Gastroesophageal sphincter (tissue), 3 donors: ENCODE measurements at regions not wholly inside any gene's neighbourhood (a gene's known extent, or its start where the extent isn't known, plus 50 kb on each side); places are given as distances from the start of the nearest gene placed in this dataset.
"Not testable (repeated sequence)": the region's sequence is repeated elsewhere in the genome, so short reads cannot be mapped to it uniquely, and the experiment has no call there.

Experiments used
- CTCF ChIP-seq, 4 experiments: fragments of 200-600 bp in 2 of 4; fragments of 450-650 bp in 2 of 4; sonication (generic) in 1 of 4; IDR thresholded peaks; one replicate each; pipeline ENCODE4 v1.5.1; 2017 to 2019; ENCODE audit warnings: antibody characterized with exemption in 4 of 4, mild to moderate bottlenecking in 2 of 4, moderate library complexity in 2 of 4
- EP300 ChIP-seq: sonication (generic); formaldehyde crosslinking; IDR thresholded peaks from one replicate; pipeline ENCODE4 v1.6.1; 2017; ENCODE audit warnings: antibody characterized with exemption, mild to moderate bottlenecking
- POLR2A ChIP-seq, 2 donors: fragments of 450-650 bp; IDR thresholded peaks; one replicate each; pipeline ENCODE4 v1.6.1; 2017; ENCODE audit warnings: antibody characterized with exemption in 2 of 2, mild to moderate bottlenecking in 2 of 2, moderate library complexity in 1 of 2
- POLR2AphosphoS5 ChIP-seq: sonication (generic); formaldehyde crosslinking; IDR thresholded peaks from one replicate; pipeline ENCODE4 v1.6.1; 2017; ENCODE audit warnings: antibody characterized with exemption

GRCh38 chr2:39960681-39961080 lies 181.6 kb upstream of the THUMPD2 start:
- TF ChIP-seq CTCF (IDR thresholded peaks at IDR 0.05); POLR2AphosphoS5; EP300; POLR2A (IDR thresholded peaks at IDR 0.05): not testable (repeated sequence)
